MM.1S (cell line): ENCODE measurements at regions not wholly inside any gene's neighbourhood (a gene's known extent, or its start where the extent isn't known, plus 50 kb on each side); places are given as distances from the start of the nearest gene placed in this dataset.

Source experiments
- CTCF ChIP-seq: fragments of 300-600 bp; sonication (generic); IDR thresholded peaks from 2 replicates; pipeline ENCODE4 v1.5.1; 2016; ENCODE audit warnings: antibody characterized with exemption, low read length, mixed read lengths
- EZH2 ChIP-seq: fragments of 300-600 bp; sonication (generic); optimal IDR thresholded peaks from 2 replicates; pipeline ENCODE3; 2017; ENCODE audit warnings: low read depth, mild to moderate bottlenecking, antibody characterized with exemption, low read length, mixed read lengths
- EZH2phosphoT487 ChIP-seq: fragments of 300-600 bp; sonication (generic); IDR thresholded peaks from 2 replicates; pipeline ENCODE4 v1.6.1; 2018; ENCODE audit warnings: antibody characterized with exemption, low read length

GRCh38 chr12:131352296-131352900 is 358.5 kb upstream of the SFSWAP start:
- TF ChIP-seq CTCF (no peak), EZH2 (no peak), EZH2phosphoT487 (no peak)
